HG03045 (cell line): ENCODE measurements at regions not wholly inside any gene's neighbourhood (a gene's known extent, or its start where the extent isn't known, plus 50 kb on each side); places are given as distances from the start of the nearest gene placed in this dataset.
"Not testable (repeated sequence)": the region's sequence is repeated elsewhere in the genome, so short reads cannot be mapped to it uniquely, and the experiment has no call there.

Experiments used
- ATAC-seq: cut with Tn5 transposase; IDR thresholded peaks from one replicate; pipeline ENCODE4 v1.9.1; 2021; ENCODE audit warnings: mild to moderate bottlenecking, moderate library complexity; ENCODE audit not compliant: unreplicated experiment

DNA sequence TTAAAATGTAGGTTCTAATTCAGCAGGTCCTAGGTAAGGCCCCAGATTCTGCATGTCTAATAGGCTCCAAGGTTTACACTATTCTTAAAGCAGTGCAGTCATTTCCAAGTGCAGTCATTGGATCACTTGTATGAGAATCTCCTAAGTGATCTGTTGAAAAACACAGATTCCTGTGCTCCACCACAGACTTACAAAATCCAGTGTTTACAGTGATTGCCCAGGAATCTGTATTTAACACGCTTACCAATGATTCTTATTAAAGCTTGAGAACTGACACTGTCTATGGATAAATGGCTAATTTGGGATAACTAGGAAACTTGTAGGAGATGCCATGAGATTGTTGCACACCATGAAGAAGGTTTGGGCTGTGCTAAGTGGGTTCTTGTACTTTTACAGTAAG lies 104.6 kb upstream of the PLEKHG1 start:
- ATAC-seq, result no peak

DNA sequence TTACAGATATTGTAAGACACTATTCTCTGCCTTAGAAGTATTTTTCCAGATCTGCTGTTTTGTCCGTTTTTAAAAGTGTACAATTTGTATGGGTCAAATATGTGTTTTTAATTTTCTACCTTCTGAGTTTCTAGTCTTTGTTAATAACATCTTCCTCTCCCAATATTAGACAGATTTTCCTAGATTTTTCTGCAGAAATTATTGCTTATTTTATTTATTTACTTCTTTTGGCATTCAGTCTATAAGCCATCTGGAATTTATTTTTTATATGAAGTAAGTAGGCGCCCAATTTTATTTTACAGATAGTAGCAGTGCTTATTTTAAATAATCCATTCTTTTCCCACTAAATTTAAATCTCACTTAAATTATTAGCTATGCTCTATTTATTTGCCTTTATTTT lies 103.1 kb upstream of the PLEKHG1 start:
- no peak for ATAC-seq

- ATAC-seq, result no peak
These were observed 99.8 kb upstream of the PLEKHG1 start for GRCh38 chr6:150499882-150500312.

DNA sequence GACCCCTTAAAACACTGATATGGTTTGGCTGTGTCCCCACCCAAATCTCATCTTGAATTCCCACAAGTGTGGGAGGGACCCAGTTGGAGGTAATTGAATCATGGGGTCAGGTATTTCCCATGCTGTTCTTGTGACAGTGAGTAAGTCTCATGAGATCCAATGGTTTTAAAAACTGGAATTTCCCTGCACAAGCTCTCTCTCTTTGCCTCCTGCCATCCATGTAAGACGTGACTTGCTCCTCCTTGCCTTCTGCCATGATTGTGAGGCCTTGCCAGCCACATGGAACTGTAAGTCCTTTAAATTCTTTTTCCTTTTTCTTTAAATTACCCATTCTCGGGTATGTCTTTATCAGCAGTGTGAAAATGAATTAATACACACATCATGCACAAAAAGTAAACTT lies 99.1 kb upstream of the PLEKHG1 start:
- ATAC-seq, result not testable (repeated sequence)

- ATAC-seq, result no peak
These were observed 96.6 kb upstream of the PLEKHG1 start for GRCh38 chr6:150503041-150503440.

GRCh38 chr6:150503586-150504339 lies 95.9 kb upstream of the PLEKHG1 start:
- ATAC-seq, result no peak

GRCh38 chr6:150507361-150507760 lies 92.3 kb upstream of the PLEKHG1 start:
- ATAC-seq, result not testable (repeated sequence)

- no peak for ATAC-seq
These were observed 89.1 kb upstream of the PLEKHG1 start for GRCh38 chr6:150510576-150510975.

DNA sequence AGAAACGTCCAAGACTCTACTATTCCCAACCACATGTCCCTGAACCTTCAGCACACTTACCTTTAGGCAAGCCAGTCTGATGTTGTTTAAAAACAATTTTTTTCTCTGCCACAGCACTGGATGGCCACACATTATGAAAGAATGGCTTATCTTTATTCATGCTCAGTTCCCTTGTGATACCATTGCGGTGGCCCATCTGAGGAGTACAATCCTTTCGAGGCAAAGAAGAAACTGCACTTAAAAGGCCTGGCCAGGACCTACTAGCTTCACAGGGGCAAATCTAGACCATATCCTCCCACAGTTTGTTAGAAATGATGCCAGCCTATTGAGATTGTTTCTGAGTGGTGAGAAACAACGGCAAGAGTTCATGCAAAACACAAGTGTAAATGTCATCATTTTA lies 88.4 kb upstream of the PLEKHG1 start:
- no peak for ATAC-seq

- ATAC-seq, result no peak
These were observed 84.8 kb upstream of the PLEKHG1 start for GRCh38 chr6:150514806-150515380.

GRCh38 chr6:150516199-150516598 lies 83.5 kb upstream of the PLEKHG1 start:
- no peak for ATAC-seq

GRCh38 chr6:150517175-150517574 lies 82.5 kb upstream of the PLEKHG1 start:
- ATAC-seq, result no peak

GRCh38 chr6:150521482-150521881 lies 78.2 kb upstream of the PLEKHG1 start:
- no peak for ATAC-seq

GRCh38 chr6:150523216-150523615 lies 76.5 kb upstream of the PLEKHG1 start:
- ATAC-seq, result not testable (repeated sequence)

DNA sequence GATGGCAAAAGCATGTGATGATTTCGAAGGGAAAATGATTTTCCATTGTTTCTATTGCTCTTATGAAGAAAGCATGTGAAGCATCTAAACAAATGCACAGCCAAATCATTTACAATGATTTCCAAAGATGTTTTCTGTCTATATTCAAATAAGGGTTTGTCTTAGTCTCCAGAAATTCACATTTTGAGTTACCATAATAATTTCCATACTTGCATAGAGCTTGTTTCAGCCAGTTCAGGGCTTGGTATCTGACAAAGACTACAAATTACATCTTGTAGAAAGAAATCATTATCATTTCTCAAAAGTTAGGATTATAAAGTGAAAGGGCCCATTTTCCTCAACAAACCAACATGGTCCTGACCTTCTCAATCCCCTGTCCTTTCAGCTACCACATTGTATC lies 74.4 kb upstream of the PLEKHG1 start:
- no peak for ATAC-seq

DNA sequence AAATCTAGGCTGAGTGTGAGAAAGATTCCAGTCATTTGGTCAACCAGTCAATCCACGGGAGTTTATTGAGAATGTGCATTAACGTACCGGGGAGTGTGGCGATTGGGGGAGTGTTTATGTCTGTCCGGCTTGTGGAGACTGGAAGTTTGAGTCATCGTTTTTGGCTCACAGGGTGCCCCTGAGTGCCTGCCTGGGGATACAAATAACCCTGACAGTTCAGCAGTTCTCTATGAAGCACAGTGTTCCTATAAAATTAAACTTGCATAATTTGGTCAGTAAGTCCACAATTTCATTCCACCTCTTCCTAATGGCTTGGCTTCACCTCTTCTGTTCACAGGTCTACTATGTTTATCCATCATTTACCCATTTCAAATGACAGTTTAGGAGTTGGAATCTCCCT lies 72.6 kb upstream of the PLEKHG1 start:
- ATAC-seq, result no peak

DNA sequence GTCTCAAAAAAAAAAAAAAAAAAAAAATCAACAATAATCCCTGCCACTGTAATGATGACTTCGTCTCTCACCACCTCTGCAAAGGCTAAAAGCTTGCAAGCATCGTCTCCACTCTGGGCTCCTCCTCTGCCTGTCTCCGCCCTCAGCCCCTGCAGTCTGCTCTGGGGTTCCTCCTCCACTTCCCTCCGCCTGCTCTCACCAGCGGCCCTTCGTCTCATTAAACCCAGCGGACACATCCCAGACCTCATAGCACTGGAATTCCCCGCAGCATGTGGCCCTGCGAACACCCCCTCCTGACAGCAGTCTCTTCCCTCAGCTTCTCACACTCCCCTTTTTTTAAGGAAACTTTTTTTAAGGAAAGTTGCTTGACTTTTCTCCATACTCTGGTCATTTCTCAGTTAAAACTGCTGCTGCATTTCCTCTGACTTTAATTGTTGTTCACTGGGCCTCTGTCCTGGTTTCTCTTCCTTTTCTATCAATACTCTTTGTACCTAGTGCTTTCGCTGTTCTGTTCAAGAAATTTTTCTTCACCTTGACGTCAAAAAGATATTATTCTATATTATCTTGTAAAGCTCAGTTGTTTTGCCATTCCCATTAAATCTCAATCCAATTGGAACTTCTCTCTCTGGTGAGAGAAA lies 70.9 kb upstream of the PLEKHG1 start:
- no peak for ATAC-seq

GRCh38 chr6:150529646-150530045 lies 70.0 kb upstream of the PLEKHG1 start:
- no peak for ATAC-seq

- no peak for ATAC-seq
These were observed 67.7 kb upstream of the PLEKHG1 start for GRCh38 chr6:150531957-150532356.

GRCh38 chr6:150534553-150534952 lies 65.1 kb upstream of the PLEKHG1 start:
- ATAC-seq, result no peak

GRCh38 chr6:150535151-150535804 lies 64.4 kb upstream of the PLEKHG1 start:
- ATAC-seq, result no peak

- ATAC-seq, result no peak
These were observed 63.9 kb upstream of the PLEKHG1 start for GRCh38 chr6:150535818-150536220.
